ENCODE measurements at regions not wholly inside any gene's neighbourhood (a gene's known extent, or its start where the extent isn't known, plus 50 kb on each side); places are given as distances from the start of the nearest gene placed in this dataset.

GRCh38 chrX:4059893-4060292 lies 346.4 kb upstream of the PRKX start:
- Mint-ChIP-seq H3K4me3 (ENCODE audit: low read depth, unreplicated experiment) (no peak overlapping the region), H3K9me3 (ENCODE audit: low read depth, unreplicated experiment) (peaks cover 2% of the 10 kb centered on the region), H3K27ac (ENCODE audit: unreplicated experiment) (no peak overlapping the region), H3K27me3 (ENCODE audit: unreplicated experiment) (peaks cover 10% of the 10 kb centered on the region), H3K4me1 (ENCODE audit: low read depth, unreplicated experiment) (no peaks in the 10 kb centered on the region), H3K36me3 (ENCODE audit: insufficient read depth, unreplicated experiment) (no peaks in the 10 kb centered on the region)
- DNase-seq, result no peak
- no peak for TF ChIP-seq CTCF (IDR thresholded peaks at IDR 0.05; ENCODE audit: unreplicated experiment)
- intact Hi-C loops (cut with micrococcal nuclease; ENCODE audit: unreplicated experiment), result no loop called here
- no TSS peak for BruUV-seq (replicated peaks)
- CTCF ChIA-PET, result no interaction called here

GRCh38 chrX:4043951-4044350 lies 330.5 kb upstream of the PRKX start:
- no peak overlapping the region for H3K4me3 Mint-ChIP-seq (ENCODE audit: low read depth, unreplicated experiment)
- intact Hi-C loops (cut with micrococcal nuclease; ENCODE audit: unreplicated experiment), result no loop called here
- H3K36me3 Mint-ChIP-seq (ENCODE audit: insufficient read depth, unreplicated experiment), result no peaks in the 10 kb centered on the region
- H3K27ac Mint-ChIP-seq (ENCODE audit: unreplicated experiment), result no peak overlapping the region
- no TSS peak for BruUV-seq (replicated peaks)
- CTCF ChIA-PET, result no interaction called here
- no peak for TF ChIP-seq CTCF (IDR thresholded peaks at IDR 0.05; ENCODE audit: unreplicated experiment)
- no peaks in the 10 kb centered on the region for H3K9me3 Mint-ChIP-seq (ENCODE audit: low read depth, unreplicated experiment)
- no peak for DNase-seq
- no peaks in the 10 kb centered on the region for H3K4me1 Mint-ChIP-seq (ENCODE audit: low read depth, unreplicated experiment)
- no peaks in the 10 kb centered on the region for H3K27me3 Mint-ChIP-seq (ENCODE audit: unreplicated experiment)

DNA sequence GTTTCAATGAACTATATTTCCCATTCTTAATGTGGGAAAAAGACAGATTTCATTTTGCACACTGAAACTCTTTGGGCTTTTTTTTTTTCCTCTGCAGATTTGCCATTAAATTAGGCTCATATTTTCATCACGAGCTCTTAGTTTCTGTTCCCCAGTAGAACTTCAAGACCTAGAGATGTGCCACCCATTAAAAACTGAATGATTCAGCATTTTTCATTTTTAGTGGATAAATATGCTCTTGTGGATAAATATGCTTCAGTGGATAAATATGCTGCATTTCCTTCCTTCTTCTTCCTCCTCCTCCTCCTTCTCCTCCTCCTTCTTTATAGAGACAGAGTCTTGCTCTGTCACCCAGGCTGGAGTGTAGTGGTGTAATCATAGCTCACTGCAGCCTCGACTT lies 322.4 kb upstream of the PRKX start:
- no peak overlapping the region for H3K27ac Mint-ChIP-seq (ENCODE audit: unreplicated experiment)
- H3K27me3 Mint-ChIP-seq (ENCODE audit: unreplicated experiment), result peaks cover 11% of the 10 kb centered on the region
- TF ChIP-seq CTCF (IDR thresholded peaks at IDR 0.05; ENCODE audit: unreplicated experiment), result no peak
- intact Hi-C loops (cut with micrococcal nuclease; ENCODE audit: unreplicated experiment), result no loop called here
- no peak for DNase-seq
- H3K9me3 Mint-ChIP-seq (ENCODE audit: low read depth, unreplicated experiment), result no peaks in the 10 kb centered on the region
- CTCF ChIA-PET, result no interaction called here
- no peaks in the 10 kb centered on the region for H3K36me3 Mint-ChIP-seq (ENCODE audit: insufficient read depth, unreplicated experiment)
- H3K4me3 Mint-ChIP-seq (ENCODE audit: low read depth, unreplicated experiment), result no peak overlapping the region
- no peaks in the 10 kb centered on the region for H3K4me1 Mint-ChIP-seq (ENCODE audit: low read depth, unreplicated experiment)
- no TSS peak for BruUV-seq (replicated peaks)

GRCh38 chrX:4028151-4028550 lies 314.7 kb upstream of the PRKX start:
- BruUV-seq (replicated peaks), result no TSS peak
- CTCF ChIA-PET, result no interaction called here
- H3K27me3 Mint-ChIP-seq (ENCODE audit: unreplicated experiment), result peaks cover 34% of the 10 kb centered on the region
- H3K4me3 Mint-ChIP-seq (ENCODE audit: low read depth, unreplicated experiment), result no peak overlapping the region
- no peaks in the 10 kb centered on the region for H3K9me3 Mint-ChIP-seq (ENCODE audit: low read depth, unreplicated experiment)
- no peak for TF ChIP-seq CTCF (IDR thresholded peaks at IDR 0.05; ENCODE audit: unreplicated experiment)
- no peaks in the 10 kb centered on the region for H3K36me3 Mint-ChIP-seq (ENCODE audit: insufficient read depth, unreplicated experiment)
- intact Hi-C loops (cut with micrococcal nuclease; ENCODE audit: unreplicated experiment), result no loop called here
- H3K4me1 Mint-ChIP-seq (ENCODE audit: low read depth, unreplicated experiment), result no peaks in the 10 kb centered on the region
- DNase-seq, result no peak
- H3K27ac Mint-ChIP-seq (ENCODE audit: unreplicated experiment), result no peak overlapping the region

DNA sequence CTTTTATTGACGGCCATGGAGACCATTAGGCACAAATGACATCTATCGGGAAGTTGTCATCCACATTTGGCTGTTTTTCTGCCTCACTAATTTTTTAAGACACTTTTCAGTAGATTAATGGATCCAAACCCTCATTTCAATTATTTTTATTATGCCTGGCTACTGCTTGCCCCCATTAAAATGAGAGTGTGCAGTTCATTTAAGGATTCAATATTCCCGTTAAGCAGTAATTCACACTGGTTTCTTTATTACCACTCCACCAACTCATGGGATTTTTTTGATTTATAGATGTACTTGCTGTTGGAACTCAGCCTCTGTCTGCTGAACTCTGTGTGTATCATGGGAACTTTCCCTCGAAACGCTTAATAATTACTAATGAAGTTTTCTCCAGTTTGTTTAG lies 291.8 kb upstream of the PRKX start:
- H3K27me3 Mint-ChIP-seq (ENCODE audit: unreplicated experiment), result peaks cover 13% of the 10 kb centered on the region
- no peak overlapping the region for H3K27ac Mint-ChIP-seq (ENCODE audit: unreplicated experiment)
- DNase-seq, result no peak
- no peak for TF ChIP-seq CTCF (IDR thresholded peaks at IDR 0.05; ENCODE audit: unreplicated experiment)
- peaks cover 3% of the 10 kb centered on the region for H3K9me3 Mint-ChIP-seq (ENCODE audit: low read depth, unreplicated experiment)
- BruUV-seq (replicated peaks), result no TSS peak
- no peaks in the 10 kb centered on the region for H3K36me3 Mint-ChIP-seq (ENCODE audit: insufficient read depth, unreplicated experiment)
- CTCF ChIA-PET, result no interaction called here
- H3K4me3 Mint-ChIP-seq (ENCODE audit: low read depth, unreplicated experiment), result no peak overlapping the region
- intact Hi-C loops (cut with micrococcal nuclease; ENCODE audit: unreplicated experiment), result no loop called here
- H3K4me1 Mint-ChIP-seq (ENCODE audit: low read depth, unreplicated experiment), result no peaks in the 10 kb centered on the region

Data from Calu3 (cell line).